ENCODE measurements at regions not wholly inside any gene's neighbourhood (a gene's known extent, or its start where the extent isn't known, plus 50 kb on each side); places are given as distances from the start of the nearest gene placed in this dataset.

GRCh38 chr22:49281467-49282340 is 546.0 kb downstream of the BRD1 start (continued):
- TF ChIP-seq SP7 (tag by site-specific recombination; IDR thresholded peaks at IDR 0.05): no peak
- no peak for TF ChIP-seq ZNF555 (tag by site-specific recombination; conservative IDR thresholded peaks at IDR 0.05)
- TF ChIP-seq, protein P1, sequence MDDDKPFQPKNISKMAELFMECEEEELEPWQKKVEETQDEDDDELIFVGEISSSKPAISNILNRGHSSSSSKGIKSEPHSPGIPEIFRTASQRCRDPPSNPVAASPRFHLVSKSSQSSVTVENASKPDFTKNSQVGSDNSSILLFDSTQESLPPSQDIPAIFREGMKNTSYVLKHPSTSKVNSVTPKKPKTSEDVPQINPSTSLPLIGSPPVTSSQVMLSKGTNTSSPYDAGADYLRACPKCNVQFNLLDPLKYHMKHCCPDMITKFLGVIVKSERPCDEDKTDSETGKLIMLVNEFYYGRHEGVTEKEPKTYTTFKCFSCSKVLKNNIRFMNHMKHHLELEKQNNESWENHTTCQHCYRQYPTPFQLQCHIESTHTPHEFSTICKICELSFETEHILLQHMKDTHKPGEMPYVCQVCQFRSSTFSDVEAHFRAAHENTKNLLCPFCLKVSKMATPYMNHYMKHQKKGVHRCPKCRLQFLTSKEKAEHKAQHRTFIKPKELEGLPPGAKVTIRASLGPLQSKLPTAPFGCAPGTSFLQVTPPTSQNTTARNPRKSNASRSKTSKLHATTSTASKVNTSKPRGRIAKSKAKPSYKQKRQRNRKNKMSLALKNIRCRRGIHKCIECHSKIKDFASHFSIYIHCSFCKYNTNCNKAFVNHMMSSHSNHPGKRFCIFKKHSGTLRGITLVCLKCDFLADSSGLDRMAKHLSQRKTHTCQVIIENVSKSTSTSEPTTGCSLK (tag by site-specific recombination; IDR thresholded peaks at IDR 0.05): no peak
- no peak for TF ChIP-seq ZNF510 (tag by site-specific recombination; IDR thresholded peaks at IDR 0.05; ENCODE audit: insufficient replicate concordance)
- TF ChIP-seq ATF2 (tag by site-specific recombination; IDR thresholded peaks at IDR 0.05; ENCODE audit: low read depth): no peak
- no peak for TF ChIP-seq ZNF48 (tag by site-specific recombination; IDR thresholded peaks at IDR 0.05)

DNA sequence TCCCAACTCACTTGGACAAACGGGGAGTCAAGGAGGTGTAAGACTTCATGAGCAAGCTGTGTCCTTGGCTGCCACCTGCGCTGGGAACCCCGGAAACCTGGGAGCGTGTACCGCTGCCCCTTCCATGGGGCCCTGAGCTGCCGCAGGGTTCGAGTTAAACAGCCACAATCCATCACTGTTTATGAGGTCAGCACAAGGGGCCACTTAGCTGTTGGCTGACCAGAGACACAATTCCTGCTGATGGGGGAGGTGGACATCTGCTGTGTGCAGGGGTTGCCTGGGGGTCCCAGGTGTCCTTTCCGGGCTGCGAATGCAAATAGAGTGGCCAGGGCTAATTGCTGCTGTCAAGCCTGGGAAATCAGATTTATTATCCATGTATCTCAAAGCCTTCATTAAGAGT is 549.3 kb downstream of the BRD1 start:
- no peaks in the 10 kb centered on the region for H3K9me3 ChIP-seq (ENCODE audit: control insufficient read depth, insufficient read depth, low read depth, low read length)
- CTCF ChIA-PET: no interaction called here
- no peaks in the 10 kb centered on the region for H3K4me1 ChIP-seq (ENCODE audit: control insufficient read depth, insufficient read depth, low read length)
- H3K36me3 ChIP-seq (ENCODE audit: control insufficient read depth in 2 of 2, insufficient read depth in 1 of 2, low read length in 2 of 2): no peaks in the 10 kb centered on the region
- no peak overlapping the region for H3K27ac ChIP-seq (ENCODE audit: extremely low read depth, low read depth, low read length)
- POLR2A ChIA-PET: no interaction called here
- H3K4me3 ChIP-seq (ENCODE audit: low read depth, low read length): no peak overlapping the region
- TF ChIP-seq ZNF248 (tag by site-specific recombination; IDR thresholded peaks at IDR 0.05) (no peak), ZNF660 (tag by site-specific recombination; IDR thresholded peaks at IDR 0.05) (no peak), ZBTB17 (tag by site-specific recombination; IDR thresholded peaks at IDR 0.05) (no peak), ZNF404 (tag by site-specific recombination; IDR thresholded peaks at IDR 0.05) (no peak), ZNF513 (tag by site-specific recombination; IDR thresholded peaks at IDR 0.05) (no peak), ZNF658 (tag by site-specific recombination; IDR thresholded peaks at IDR 0.05) (no peak), ZNF324 (tag by site-specific recombination; IDR thresholded peaks at IDR 0.05) (no peak), TRIM28 (IDR thresholded peaks at IDR 0.05; ENCODE audit: borderline replicate concordance, low read length) (no peak), ZNF501 (tag by site-specific recombination; IDR thresholded peaks at IDR 0.05) (no peak), ZNF768 (tag by site-specific recombination; IDR thresholded peaks at IDR 0.05) (no peak), ZNF112 (tag by site-specific recombination; IDR thresholded peaks at IDR 0.05) (no peak), ZNF677 (tag by site-specific recombination; IDR thresholded peaks at IDR 0.05) (no peak), SCRT2 (tag by site-specific recombination; IDR thresholded peaks at IDR 0.05) (no peak), RBAK (tag by site-specific recombination; IDR thresholded peaks at IDR 0.05) (no peak), ZFP69B (tag by site-specific recombination; IDR thresholded peaks at IDR 0.05) (no peak)
- TF ChIP-seq, protein P2, sequence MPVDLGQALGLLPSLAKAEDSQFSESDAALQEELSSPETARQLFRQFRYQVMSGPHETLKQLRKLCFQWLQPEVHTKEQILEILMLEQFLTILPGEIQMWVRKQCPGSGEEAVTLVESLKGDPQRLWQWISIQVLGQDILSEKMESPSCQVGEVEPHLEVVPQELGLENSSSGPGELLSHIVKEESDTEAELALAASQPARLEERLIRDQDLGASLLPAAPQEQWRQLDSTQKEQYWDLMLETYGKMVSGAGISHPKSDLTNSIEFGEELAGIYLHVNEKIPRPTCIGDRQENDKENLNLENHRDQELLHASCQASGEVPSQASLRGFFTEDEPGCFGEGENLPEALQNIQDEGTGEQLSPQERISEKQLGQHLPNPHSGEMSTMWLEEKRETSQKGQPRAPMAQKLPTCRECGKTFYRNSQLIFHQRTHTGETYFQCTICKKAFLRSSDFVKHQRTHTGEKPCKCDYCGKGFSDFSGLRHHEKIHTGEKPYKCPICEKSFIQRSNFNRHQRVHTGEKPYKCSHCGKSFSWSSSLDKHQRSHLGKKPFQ (tag by site-specific recombination; IDR thresholded peaks at IDR 0.05): no peak
- TF ChIP-seq, protein P3, sequence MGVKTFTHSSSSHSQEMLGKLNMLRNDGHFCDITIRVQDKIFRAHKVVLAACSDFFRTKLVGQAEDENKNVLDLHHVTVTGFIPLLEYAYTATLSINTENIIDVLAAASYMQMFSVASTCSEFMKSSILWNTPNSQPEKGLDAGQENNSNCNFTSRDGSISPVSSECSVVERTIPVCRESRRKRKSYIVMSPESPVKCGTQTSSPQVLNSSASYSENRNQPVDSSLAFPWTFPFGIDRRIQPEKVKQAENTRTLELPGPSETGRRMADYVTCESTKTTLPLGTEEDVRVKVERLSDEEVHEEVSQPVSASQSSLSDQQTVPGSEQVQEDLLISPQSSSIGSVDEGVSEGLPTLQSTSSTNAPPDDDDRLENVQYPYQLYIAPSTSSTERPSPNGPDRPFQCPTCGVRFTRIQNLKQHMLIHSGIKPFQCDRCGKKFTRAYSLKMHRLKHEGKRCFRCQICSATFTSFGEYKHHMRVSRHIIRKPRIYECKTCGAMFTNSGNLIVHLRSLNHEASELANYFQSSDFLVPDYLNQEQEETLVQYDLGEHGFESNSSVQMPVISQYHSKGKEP (tag by site-specific recombination; IDR thresholded peaks at IDR 0.05): no peak
- TF ChIP-seq, protein P4, sequence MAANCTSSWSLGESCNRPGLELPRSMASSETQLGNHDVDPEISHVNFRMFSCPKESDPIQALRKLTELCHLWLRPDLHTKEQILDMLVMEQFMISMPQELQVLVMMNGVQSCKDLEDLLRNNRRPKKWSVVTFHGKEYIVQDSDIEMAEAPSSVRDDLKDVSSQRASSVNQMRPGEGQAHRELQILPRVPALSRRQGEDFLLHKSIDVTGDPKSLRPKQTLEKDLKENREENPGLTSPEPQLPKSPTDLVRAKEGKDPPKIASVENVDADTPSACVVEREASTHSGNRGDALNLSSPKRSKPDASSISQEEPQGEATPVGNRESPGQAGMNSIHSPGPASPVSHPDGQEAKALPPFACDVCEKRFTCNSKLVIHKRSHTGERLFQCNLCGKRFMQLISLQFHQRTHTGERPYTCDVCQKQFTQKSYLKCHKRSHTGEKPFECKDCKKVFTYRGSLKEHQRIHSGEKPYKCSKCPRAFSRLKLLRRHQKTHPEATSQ (tag by site-specific recombination; IDR thresholded peaks at IDR 0.05): no peak
